GM18502 (cell line): ENCODE measurements at regions not wholly inside any gene's neighbourhood (a gene's known extent, or its start where the extent isn't known, plus 50 kb on each side); places are given as distances from the start of the nearest gene placed in this dataset.
"Not testable (repeated sequence)": the region's sequence is repeated elsewhere in the genome, so short reads cannot be mapped to it uniquely, and the experiment has no call there.

Experiments
- ATAC-seq: cut with Tn5 transposase; IDR thresholded peaks from one replicate; pipeline ENCODE4 v1.9.1; 2021; ENCODE audit warnings: mild to moderate bottlenecking; ENCODE audit not compliant: unreplicated experiment, poor library complexity

GRCh38 chr5:56665117-56665516 lies 150.2 kb upstream of the MAP3K1 start:
- not testable (repeated sequence) for ATAC-seq

DNA sequence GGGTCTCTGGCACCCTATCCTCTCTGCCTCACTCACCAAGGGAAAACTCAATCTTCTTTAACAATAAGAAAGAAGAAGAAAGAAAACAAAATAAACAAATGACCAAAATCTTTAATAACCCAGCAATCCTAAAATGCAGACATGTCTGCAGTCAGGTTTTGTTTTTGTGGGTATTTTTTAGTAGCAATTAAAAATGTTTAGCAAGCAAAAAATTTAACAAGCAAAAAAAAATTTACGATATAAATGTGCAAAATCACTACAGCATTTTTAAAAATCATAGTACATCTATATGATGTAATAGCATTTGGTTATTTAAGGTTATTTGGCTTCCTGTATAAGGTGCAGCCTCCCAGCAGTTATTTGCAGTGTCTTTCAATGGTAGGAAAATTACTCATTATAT lies 151.3 kb upstream of the MAP3K1 start:
- no peak for ATAC-seq

- ATAC-seq: no peak
Observed at GRCh38 chr5:56663523-56663922, 151.8 kb upstream of the MAP3K1 start.

DNA sequence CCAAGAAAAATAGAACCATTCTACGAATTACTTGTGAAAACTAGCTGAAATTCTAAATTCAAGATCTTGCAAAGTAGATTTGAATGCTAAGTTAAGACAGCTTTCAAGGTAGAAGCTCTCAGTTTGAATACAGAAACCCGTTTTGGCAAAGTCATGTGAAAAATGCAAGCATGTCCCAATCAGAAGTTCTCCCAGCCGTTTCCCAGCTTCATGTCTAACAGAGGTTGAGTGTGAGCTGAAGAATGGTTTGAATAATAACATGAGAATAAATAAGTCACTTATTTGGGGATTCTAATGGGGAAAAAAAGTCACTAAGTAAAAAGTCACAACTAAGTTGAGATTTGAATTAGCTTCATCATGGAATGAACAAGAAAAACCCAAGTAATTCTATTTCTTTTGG lies 152.5 kb upstream of the MAP3K1 start:
- no peak for ATAC-seq

DNA sequence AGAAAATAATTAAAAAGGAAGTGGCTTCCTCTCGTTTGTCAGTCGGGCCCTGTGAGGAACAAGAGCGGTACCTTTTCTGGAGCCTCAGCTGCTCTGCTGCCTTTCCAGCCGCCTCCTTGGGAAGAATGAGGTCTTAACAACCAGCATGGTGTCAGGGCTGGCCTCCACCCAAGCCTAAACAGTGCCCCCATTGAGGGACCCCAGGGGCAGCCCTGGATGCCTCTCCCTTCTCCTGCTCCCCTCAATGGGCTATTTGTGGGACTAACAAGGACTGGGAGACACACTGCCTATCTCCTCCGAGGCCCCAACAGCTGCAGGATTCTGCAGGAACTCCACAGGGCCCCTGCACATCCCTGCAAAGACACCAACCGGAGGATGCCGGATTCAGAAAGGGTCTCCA lies 155.4 kb upstream of the MAP3K1 start:
- ATAC-seq: no peak

DNA sequence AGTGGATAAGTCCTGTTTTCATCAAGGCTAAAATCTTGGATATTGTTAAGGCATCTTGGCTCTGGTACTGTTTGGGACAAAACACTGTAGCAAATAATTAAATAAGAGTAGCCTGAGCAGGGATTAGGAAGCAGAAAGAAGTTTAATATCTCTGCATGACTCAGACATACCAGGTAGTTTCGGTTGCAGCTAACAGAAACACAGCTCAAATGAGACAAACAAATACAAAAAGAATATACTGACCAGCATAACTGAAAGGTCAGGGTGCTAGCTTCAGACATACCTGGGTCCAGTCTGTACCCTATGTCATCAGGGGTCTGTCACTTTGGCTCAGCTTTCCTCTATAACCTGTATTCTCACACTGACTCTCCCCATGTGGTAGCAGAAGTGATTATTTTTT lies 156.4 kb upstream of the MAP3K1 start:
- no peak for ATAC-seq

DNA sequence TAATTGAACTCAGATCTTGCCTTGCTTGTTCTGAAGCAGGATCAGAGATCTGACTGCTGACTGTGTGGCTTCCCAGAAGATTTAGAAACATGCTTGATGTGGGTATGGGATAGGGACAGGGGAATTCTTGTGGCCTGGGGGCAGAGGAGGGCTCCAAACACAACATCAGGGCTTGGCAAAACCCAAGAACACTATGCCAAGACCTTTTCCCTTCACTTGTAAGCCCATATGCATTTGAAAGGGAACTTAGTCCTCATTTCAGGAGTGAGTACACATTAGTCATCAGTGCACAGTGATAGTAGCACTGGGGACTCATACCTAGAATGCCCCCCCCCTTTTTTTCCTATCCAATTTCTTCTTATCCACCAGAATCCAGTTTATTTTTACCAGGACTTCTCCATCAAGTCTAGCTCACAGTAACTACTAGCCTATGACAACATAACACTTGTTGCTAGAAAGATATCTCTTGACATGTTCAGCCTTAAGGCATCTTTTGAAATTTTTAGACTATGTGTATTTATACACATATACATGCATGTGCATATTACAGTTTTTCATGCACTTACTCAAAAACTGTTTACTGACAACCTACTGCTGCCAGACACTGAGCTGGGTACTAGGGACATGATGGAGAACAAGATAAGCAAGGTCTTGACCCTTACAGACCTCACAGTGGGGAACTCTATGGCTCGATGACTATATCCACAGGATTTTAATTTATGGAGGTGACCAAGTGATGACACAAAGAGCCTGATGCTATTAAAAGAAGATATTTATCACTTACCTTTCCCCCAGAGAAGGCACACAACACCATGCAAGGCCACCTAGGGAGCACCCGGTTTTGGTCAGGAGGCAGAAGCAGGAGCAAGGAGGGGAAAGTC lies 158.3 kb upstream of the MAP3K1 start:
- ATAC-seq: no peak

DNA sequence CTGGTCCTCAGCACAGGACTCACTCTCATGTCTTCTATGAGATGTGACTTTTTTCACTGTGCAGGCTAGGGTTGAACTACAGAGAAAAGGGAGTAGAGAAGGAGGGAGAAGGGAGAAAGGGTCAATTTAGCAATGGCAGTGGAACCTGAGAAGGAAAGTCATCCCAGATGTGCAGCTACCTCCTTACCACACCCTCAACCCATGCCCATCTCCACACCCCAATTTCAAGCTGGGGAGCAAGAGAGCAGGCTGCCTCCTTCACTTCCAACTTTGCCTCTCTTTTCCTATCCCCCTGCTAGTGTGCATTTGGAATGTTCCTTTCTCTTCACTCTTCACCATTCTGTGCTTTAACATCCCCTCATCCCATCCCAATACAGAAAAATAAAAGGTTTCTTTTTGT lies 163.5 kb upstream of the MAP3K1 start:
- ATAC-seq: no peak

GRCh38 chr5:56650386-56650785 lies 165.0 kb upstream of the MAP3K1 start:
- ATAC-seq: no peak

DNA sequence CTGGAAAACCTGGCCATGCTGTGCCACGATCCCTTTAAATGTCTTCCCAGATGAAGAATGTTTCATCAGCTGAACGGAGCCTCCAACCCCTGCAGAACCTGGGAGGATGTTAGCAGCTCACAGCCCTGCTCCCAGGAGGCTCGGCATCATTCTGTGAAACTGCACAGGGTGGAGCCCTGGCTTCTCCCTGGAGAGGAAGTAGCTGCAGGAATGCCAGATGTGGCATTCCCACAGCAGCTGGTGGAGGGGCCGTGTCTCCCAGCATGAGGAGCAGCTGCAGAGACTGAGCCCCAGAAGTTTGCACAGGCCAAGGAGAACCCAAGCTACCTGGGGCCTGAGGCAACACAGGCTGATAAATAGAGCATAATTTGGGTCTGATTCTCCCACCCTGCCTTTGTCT lies 165.8 kb upstream of the MAP3K1 start:
- no peak for ATAC-seq

DNA sequence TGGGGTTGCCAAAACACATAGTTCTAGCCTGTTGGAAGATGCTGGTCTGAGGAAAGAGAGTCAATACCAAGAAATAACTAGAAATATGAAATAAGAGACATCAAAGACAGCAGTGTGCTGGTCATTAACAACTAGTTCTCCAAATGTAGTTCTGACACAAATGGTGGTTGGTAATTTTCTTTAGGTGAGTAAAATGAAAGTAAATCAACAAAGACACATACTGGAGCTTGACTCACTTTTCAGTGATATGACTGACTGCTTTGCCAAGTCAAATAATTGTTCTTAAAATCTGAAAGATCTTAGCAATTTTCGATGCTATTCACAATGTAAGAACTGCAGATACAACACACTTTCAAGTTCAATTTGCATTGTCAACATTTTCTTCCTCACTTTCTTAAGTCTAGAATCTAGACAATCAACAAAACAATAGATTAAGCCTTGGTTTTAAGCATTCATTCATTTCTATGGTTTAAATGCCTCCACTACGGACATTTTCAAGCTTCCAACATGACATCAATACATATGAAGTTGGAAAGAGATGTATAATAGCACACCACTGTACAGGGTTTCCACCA lies 166.8 kb upstream of the MAP3K1 start:
- no peak for ATAC-seq

DNA sequence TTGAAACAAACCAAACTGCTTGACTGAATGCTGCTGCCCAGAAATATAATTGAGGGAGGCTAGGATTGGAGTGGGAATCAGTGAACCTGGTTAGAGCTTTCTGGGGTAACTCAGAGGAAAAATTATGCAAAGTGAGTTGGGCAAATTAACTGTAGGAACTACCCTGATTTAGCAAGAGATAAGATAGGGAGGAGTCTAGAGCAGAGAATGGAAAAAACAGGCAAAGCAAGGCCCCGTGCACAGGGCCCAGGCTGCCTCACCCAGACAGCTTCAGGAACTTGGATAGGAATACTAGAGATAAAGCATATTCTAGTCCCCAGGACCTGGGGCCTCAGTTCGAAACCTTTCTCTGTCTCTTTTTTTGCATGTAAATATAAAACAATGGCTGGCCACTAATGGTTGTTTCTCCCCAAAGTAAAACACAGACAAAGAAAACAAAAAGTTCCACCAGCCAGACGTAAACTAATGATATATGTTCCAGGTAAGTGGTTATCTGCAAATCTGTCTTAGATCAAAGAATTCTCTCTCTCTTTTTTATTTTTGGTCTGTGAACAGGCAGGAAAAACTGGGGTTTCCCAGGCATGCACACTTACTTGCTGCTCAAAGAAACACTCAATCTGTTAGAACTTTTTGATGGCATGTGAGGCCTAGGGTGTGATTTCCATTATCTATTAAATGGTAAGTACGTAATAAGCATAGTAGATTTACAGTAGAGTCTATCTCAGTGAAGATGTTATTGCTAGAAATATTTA lies 168.1 kb upstream of the MAP3K1 start:
- ATAC-seq: no peak

GRCh38 chr5:56641635-56642260 lies 173.6 kb upstream of the MAP3K1 start:
- ATAC-seq: no peak

DNA sequence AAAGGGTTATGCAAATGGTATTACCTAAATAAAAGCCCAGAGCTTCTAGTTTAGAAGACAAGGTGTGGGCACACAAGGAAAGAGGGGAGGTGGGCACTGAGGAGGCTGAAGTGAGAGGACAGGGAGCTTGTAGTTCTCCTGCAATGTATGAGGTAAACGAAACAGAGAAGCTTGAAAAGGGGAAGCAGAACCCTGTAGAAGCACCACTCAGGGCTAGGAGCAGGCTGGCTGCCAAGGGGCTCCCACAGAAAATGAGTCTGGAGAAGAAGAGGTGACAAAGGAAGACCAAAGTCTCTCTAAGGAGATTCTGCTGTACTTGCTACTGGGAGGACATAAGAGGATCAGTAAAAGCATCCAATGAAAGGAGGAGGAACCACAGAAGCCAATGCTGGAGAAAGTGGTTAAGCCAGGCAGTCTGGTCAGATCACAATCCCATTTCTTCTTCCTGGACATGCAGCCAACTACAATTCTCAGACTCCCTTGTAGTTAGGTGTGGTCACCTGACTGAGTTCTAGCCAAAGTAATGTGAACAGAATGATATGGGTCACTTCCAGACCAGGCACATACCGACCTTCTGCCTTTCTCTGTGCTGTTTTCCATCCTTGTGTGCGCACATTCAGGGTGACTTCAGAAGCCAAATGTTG lies 174.5 kb upstream of the MAP3K1 start:
- ATAC-seq: peak; percentile 74

- ATAC-seq: no peak
Observed at GRCh38 chr5:56639476-56639875, 175.9 kb upstream of the MAP3K1 start.

DNA sequence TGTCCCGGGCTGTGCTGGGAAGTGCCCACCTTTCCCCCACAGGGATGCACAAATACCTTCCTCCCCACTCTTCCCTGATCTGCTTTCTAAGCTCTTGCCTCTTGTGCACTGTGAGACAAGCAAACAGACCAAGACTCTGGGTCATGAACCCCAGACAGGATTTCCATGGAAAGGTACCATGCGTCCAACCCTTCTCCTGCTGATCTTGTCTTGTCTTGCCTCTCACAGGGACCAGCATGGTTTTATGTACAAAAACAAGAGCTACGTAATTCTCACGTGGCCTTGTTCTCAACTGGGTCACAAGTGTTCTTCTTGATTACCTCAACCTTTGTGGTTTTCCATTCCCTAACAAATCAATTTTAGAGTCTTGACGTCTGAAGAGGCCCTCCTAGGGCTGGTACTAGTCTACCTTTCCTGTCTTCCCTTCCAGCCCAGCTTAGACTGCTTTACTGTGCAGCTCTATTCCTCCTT lies 176.5 kb upstream of the MAP3K1 start:
- ATAC-seq: no peak

DNA sequence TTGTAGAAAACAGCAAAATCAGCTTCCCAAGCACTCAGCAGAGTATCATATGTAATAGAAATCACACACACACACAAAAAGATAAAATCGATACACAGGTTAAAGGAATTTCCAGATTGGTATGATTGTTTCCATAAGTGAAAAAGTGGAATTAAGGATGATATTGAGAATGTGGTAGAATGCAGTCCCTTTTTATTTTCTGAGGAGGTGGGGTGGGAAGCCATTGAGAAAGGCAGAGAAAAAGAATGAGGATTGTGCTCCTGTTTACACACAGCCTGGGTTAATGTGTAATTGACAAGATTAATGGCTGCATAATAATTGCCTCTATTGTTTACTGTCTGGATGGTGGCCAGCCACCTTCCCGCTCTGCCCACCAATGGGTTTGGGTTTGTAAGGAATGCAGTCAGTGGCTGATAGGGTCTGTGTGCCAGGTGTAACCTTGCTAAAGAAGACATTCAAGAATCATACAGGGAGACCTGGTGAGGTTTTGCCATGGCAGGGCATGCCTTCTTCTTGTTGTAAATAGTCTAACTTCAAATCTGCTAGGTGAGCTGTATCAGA lies 177.2 kb upstream of the MAP3K1 start:
- ATAC-seq: no peak

- no peak for ATAC-seq
Observed at GRCh38 chr5:56637321-56637920, 177.9 kb upstream of the MAP3K1 start.

GRCh38 chr5:56633950-56634349 lies 181.4 kb upstream of the MAP3K1 start:
- ATAC-seq: no peak

DNA sequence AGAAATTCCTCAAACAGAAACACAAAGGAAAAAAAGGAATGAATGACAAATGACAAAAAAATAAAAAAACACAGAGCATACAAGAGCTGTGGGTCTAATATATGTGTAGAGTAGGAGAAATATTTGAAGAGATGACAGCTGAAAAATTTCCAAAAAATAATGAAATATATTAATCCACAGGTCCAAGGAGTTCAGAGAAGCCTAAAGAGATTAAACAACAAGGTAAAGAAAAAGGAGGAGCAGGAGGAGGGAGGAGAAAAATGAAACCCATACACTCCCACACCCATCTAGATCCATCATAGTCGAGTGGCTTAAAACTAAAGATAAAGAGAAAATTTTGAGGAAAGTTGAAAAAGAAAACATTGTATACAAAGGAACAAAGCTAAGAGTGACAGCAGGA lies 182.4 kb upstream of the MAP3K1 start:
- ATAC-seq: no peak
